MM.1S (cell line): ENCODE measurements at regions not wholly inside any gene's neighbourhood (a gene's known extent, or its start where the extent isn't known, plus 50 kb on each side); places are given as distances from the start of the nearest gene placed in this dataset.

Source experiments
- EZH2 ChIP-seq: fragments of 300-600 bp; sonication (generic); optimal IDR thresholded peaks from 2 replicates; pipeline ENCODE3; 2017; ENCODE audit warnings: low read depth, mild to moderate bottlenecking, antibody characterized with exemption, low read length, mixed read lengths
- EZH2phosphoT487 ChIP-seq: fragments of 300-600 bp; sonication (generic); IDR thresholded peaks from 2 replicates; pipeline ENCODE4 v1.6.1; 2018; ENCODE audit warnings: antibody characterized with exemption, low read length
- TF ChIP-seq, protein P1 (sequence below): fragments of 300-600 bp; sonication (generic); IDR thresholded peaks from 2 replicates; pipeline ENCODE4 v1.5.1; 2016; ENCODE audit warnings: antibody characterized with exemption, low read length, mixed read lengths

- TF ChIP-seq, protein P1, sequence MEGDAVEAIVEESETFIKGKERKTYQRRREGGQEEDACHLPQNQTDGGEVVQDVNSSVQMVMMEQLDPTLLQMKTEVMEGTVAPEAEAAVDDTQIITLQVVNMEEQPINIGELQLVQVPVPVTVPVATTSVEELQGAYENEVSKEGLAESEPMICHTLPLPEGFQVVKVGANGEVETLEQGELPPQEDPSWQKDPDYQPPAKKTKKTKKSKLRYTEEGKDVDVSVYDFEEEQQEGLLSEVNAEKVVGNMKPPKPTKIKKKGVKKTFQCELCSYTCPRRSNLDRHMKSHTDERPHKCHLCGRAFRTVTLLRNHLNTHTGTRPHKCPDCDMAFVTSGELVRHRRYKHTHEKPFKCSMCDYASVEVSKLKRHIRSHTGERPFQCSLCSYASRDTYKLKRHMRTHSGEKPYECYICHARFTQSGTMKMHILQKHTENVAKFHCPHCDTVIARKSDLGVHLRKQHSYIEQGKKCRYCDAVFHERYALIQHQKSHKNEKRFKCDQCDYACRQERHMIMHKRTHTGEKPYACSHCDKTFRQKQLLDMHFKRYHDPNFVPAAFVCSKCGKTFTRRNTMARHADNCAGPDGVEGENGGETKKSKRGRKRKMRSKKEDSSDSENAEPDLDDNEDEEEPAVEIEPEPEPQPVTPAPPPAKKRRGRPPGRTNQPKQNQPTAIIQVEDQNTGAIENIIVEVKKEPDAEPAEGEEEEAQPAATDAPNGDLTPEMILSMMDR: no peak
- TF ChIP-seq EZH2 (no peak), EZH2phosphoT487 (no peak)
Measured at GRCh38 chr12:46100551-46101484, 110.4 kb upstream of the SCAF11 start.
